Stimulated activated CD8-positive, alpha-beta memory T cell treated with anti-CD3 and anti-CD28 coated beads, Interleukin-12 subunit alpha, Interleukin-12 subunit beta, amount 100 ng/mL, for 24 hours (primary cell): ENCODE measurements at regions not wholly inside any gene's neighbourhood (a gene's known extent, or its start where the extent isn't known, plus 50 kb on each side); places are given as distances from the start of the nearest gene placed in this dataset.
"Not testable (repeated sequence)": the region's sequence is repeated elsewhere in the genome, so short reads cannot be mapped to it uniquely, and the experiment has no call there.

ENCODE experiments used
- DNase-seq: peaks from one replicate; pipeline ENCODE4 v3.0.0-alpha.2; 2020; ENCODE audit errors: extremely low read depth

- no peak for DNase-seq
These were observed 124.2 kb downstream of the GALR1 start for GRCh38 chr18:77373730-77374445.

- DNase-seq, result no peak
These were observed 124.8 kb downstream of the GALR1 start for GRCh38 chr18:77374446-77374805.

GRCh38 chr18:77376043-77376732 lies 126.5 kb downstream of the GALR1 start:
- DNase-seq, result no peak

GRCh38 chr18:77376733-77377094 lies 127.1 kb downstream of the GALR1 start:
- no peak for DNase-seq

- DNase-seq, result no peak
These were observed 128.2 kb downstream of the GALR1 start for GRCh38 chr18:77377813-77378212.

GRCh38 chr18:77379976-77380509 lies 130.4 kb downstream of the GALR1 start:
- no peak for DNase-seq

- DNase-seq, result no peak
These were observed 131.0 kb downstream of the GALR1 start for GRCh38 chr18:77380695-77381094.

GRCh38 chr18:77392321-77392720 lies 142.7 kb downstream of the GALR1 start:
- DNase-seq, result no peak

- no peak for DNase-seq
These were observed 143.9 kb downstream of the GALR1 start for GRCh38 chr18:77393519-77393918.

GRCh38 chr18:77395953-77396352 lies 146.3 kb downstream of the GALR1 start:
- DNase-seq, result no peak

GRCh38 chr18:77397056-77397455 lies 147.4 kb downstream of the GALR1 start:
- DNase-seq, result no peak

GRCh38 chr18:77397617-77398016 lies 148.0 kb downstream of the GALR1 start:
- no peak for DNase-seq

GRCh38 chr18:77400561-77400960 lies 150.9 kb downstream of the GALR1 start:
- no peak for DNase-seq

- no peak for DNase-seq
These were observed 151.5 kb downstream of the GALR1 start for GRCh38 chr18:77401173-77401572.

GRCh38 chr18:77403969-77404535 lies 154.4 kb downstream of the GALR1 start:
- no peak for DNase-seq

- no peak for DNase-seq
These were observed 155.4 kb downstream of the GALR1 start for GRCh38 chr18:77405096-77405495.

- no peak for DNase-seq
These were observed 158.1 kb downstream of the GALR1 start for GRCh38 chr18:77407733-77408132.

- DNase-seq, result not testable (repeated sequence)
These were observed 171.9 kb downstream of the GALR1 start for GRCh38 chr18:77421546-77421945.

- no peak for DNase-seq
These were observed 173.6 kb downstream of the GALR1 start for GRCh38 chr18:77422974-77423867.

- DNase-seq, result no peak
These were observed 183.4 kb downstream of the GALR1 start for GRCh38 chr18:77433076-77433475.

- no peak for DNase-seq
These were observed 190.2 kb downstream of the GALR1 start for GRCh38 chr18:77439888-77440287.

GRCh38 chr18:77442393-77442792 lies 192.7 kb downstream of the GALR1 start:
- DNase-seq, result no peak
